ENCODE measurements at regions not wholly inside any gene's neighbourhood (a gene's known extent, or its start where the extent isn't known, plus 50 kb on each side); places are given as distances from the start of the nearest gene placed in this dataset.

DNA sequence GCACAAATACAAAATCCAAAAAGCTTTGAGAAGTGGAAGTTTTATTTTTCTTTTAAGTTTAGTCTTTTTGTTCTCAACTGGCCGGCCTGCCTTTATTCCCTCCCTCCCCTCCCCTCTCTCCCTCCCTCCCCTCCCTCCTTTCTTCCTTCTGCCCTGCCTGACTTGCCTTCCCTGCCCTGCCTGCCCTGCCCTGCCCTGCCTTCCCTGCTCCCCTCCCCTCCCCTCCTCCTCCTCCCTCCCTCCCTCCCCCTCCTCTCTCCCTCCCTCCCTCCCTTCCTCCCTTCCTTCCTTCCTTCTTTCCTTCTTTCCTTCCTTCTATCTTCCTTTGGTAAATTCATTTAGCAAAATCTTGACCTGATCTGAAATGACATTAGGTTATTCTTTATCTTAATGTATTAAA is 69.8 kb upstream of the LIMCH1 start:
- TF ChIP-seq, protein P1, sequence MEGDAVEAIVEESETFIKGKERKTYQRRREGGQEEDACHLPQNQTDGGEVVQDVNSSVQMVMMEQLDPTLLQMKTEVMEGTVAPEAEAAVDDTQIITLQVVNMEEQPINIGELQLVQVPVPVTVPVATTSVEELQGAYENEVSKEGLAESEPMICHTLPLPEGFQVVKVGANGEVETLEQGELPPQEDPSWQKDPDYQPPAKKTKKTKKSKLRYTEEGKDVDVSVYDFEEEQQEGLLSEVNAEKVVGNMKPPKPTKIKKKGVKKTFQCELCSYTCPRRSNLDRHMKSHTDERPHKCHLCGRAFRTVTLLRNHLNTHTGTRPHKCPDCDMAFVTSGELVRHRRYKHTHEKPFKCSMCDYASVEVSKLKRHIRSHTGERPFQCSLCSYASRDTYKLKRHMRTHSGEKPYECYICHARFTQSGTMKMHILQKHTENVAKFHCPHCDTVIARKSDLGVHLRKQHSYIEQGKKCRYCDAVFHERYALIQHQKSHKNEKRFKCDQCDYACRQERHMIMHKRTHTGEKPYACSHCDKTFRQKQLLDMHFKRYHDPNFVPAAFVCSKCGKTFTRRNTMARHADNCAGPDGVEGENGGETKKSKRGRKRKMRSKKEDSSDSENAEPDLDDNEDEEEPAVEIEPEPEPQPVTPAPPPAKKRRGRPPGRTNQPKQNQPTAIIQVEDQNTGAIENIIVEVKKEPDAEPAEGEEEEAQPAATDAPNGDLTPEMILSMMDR (IDR thresholded peaks at IDR 0.05), result no peak
- TF ChIP-seq EZH2 (IDR thresholded peaks at IDR 0.05; ENCODE audit: borderline replicate concordance, insufficient read depth, low read depth, low read length, poor library complexity, severe bottlenecking), result no peak

All from B cell (primary cell).